ENCODE measurements at regions not wholly inside any gene's neighbourhood (a gene's known extent, or its start where the extent isn't known, plus 50 kb on each side); places are given as distances from the start of the nearest gene placed in this dataset.
"Not testable (repeated sequence)": the region's sequence is repeated elsewhere in the genome, so short reads cannot be mapped to it uniquely, and the experiment has no call there.

GRCh38 chr21:5086416-5086815 lies 5435.0 kb upstream of the TPTE start:
- H3K4me1 Mint-ChIP-seq, H3K9me3 Mint-ChIP-seq, H3K27ac Mint-ChIP-seq, H3K27me3 Mint-ChIP-seq, H3K4me3 Mint-ChIP-seq, H3K36me3 Mint-ChIP-seq: not testable (repeated sequence)
- peak; percentile 84 for ATAC-seq

- not testable (repeated sequence) for ATAC-seq, H3K4me3 Mint-ChIP-seq, H3K9me3 Mint-ChIP-seq, H3K27ac Mint-ChIP-seq, H3K4me1 Mint-ChIP-seq, H3K27me3 Mint-ChIP-seq, H3K36me3 Mint-ChIP-seq
Observed at GRCh38 chr21:5088820-5089219, 5432.6 kb upstream of the TPTE start.

GRCh38 chr21:5089399-5090089 lies 5431.8 kb upstream of the TPTE start:
- H3K4me1 Mint-ChIP-seq, H3K27ac Mint-ChIP-seq, H3K27me3 Mint-ChIP-seq, H3K36me3 Mint-ChIP-seq, H3K4me3 Mint-ChIP-seq, ATAC-seq, H3K9me3 Mint-ChIP-seq: not testable (repeated sequence)

- not testable (repeated sequence) for H3K4me3 Mint-ChIP-seq, ATAC-seq, H3K27ac Mint-ChIP-seq, H3K36me3 Mint-ChIP-seq, H3K9me3 Mint-ChIP-seq, H3K27me3 Mint-ChIP-seq, H3K4me1 Mint-ChIP-seq
Observed at GRCh38 chr21:5090132-5091079, 5431.0 kb upstream of the TPTE start.

GRCh38 chr21:5091274-5091673 lies 5430.1 kb upstream of the TPTE start:
- not testable (repeated sequence) for H3K4me1 Mint-ChIP-seq, H3K9me3 Mint-ChIP-seq, H3K27me3 Mint-ChIP-seq, H3K4me3 Mint-ChIP-seq, H3K36me3 Mint-ChIP-seq, ATAC-seq, H3K27ac Mint-ChIP-seq

- not testable (repeated sequence) for ATAC-seq, H3K4me3 Mint-ChIP-seq, H3K4me1 Mint-ChIP-seq, H3K27me3 Mint-ChIP-seq, H3K9me3 Mint-ChIP-seq, H3K27ac Mint-ChIP-seq, H3K36me3 Mint-ChIP-seq
Observed at GRCh38 chr21:5095628-5096027, 5425.8 kb upstream of the TPTE start.

GRCh38 chr21:5098010-5098743 lies 5423.2 kb upstream of the TPTE start:
- not testable (repeated sequence) for H3K9me3 Mint-ChIP-seq, H3K4me1 Mint-ChIP-seq, H3K36me3 Mint-ChIP-seq, H3K27ac Mint-ChIP-seq, ATAC-seq, H3K4me3 Mint-ChIP-seq, H3K27me3 Mint-ChIP-seq

GRCh38 chr21:5100604-5101174 lies 5420.7 kb upstream of the TPTE start:
- H3K9me3 Mint-ChIP-seq, H3K36me3 Mint-ChIP-seq, H3K4me3 Mint-ChIP-seq, ATAC-seq, H3K27ac Mint-ChIP-seq, H3K27me3 Mint-ChIP-seq, H3K4me1 Mint-ChIP-seq: not testable (repeated sequence)

- Mint-ChIP-seq H3K27ac (peak overlapping the region; percentile 83), H3K4me3 (peak overlapping the region; percentile 61)
- peak; percentile 88 for ATAC-seq
- H3K9me3 Mint-ChIP-seq, H3K36me3 Mint-ChIP-seq, H3K4me1 Mint-ChIP-seq, H3K27me3 Mint-ChIP-seq: not testable (repeated sequence)
Observed at GRCh38 chr21:5101749-5102148, 5419.6 kb upstream of the TPTE start.

GRCh38 chr21:5103880-5104561 lies 5417.4 kb upstream of the TPTE start:
- Mint-ChIP-seq H3K27ac (peak overlapping the region; percentile 81), H3K4me3 (peak overlapping the region; percentile 29), H3K4me1 (peaks cover 13% of the 10 kb centered on the region)
- not testable (repeated sequence) for H3K36me3 Mint-ChIP-seq, H3K9me3 Mint-ChIP-seq, H3K27me3 Mint-ChIP-seq, ATAC-seq

GRCh38 chr21:5104562-5104928 lies 5416.8 kb upstream of the TPTE start:
- Mint-ChIP-seq H3K4me1 (peaks cover 13% of the 10 kb centered on the region), H3K27ac (peak overlapping the region; percentile 81)
- H3K4me3 Mint-ChIP-seq, H3K27me3 Mint-ChIP-seq, H3K9me3 Mint-ChIP-seq, H3K36me3 Mint-ChIP-seq, ATAC-seq: not testable (repeated sequence)

GRCh38 chr21:5105939-5106708 lies 5415.3 kb upstream of the TPTE start:
- not testable (repeated sequence) for H3K9me3 Mint-ChIP-seq, H3K27me3 Mint-ChIP-seq, H3K36me3 Mint-ChIP-seq, H3K27ac Mint-ChIP-seq, H3K4me3 Mint-ChIP-seq
- peaks cover 13% of the 10 kb centered on the region for H3K4me1 Mint-ChIP-seq
- peak; percentile 67 for ATAC-seq

- not testable (repeated sequence) for H3K4me3 Mint-ChIP-seq, H3K27me3 Mint-ChIP-seq, ATAC-seq, H3K9me3 Mint-ChIP-seq, H3K36me3 Mint-ChIP-seq
- H3K4me1 Mint-ChIP-seq: peaks cover 13% of the 10 kb centered on the region
- H3K27ac Mint-ChIP-seq: peak overlapping the region; percentile 78
Observed at GRCh38 chr21:5106767-5107464, 5414.5 kb upstream of the TPTE start.

- Mint-ChIP-seq H3K4me1 (peaks cover 13% of the 10 kb centered on the region), H3K27ac (peak overlapping the region; percentile 78)
- H3K9me3 Mint-ChIP-seq, H3K36me3 Mint-ChIP-seq, H3K27me3 Mint-ChIP-seq, H3K4me3 Mint-ChIP-seq: not testable (repeated sequence)
- peak; percentile 49 for ATAC-seq
Observed at GRCh38 chr21:5107637-5108036, 5413.7 kb upstream of the TPTE start.
